H1 (cell line): ENCODE measurements at regions not wholly inside any gene's neighbourhood (a gene's known extent, or its start where the extent isn't known, plus 50 kb on each side); places are given as distances from the start of the nearest gene placed in this dataset.

Experiments
- CTCF ChIA-PET: fragments of 300-600 bp; sonication (Branson Sonifier 250); formaldehyde crosslinking; loops from one replicate; lab custom pipeline; 2021; ENCODE audit not compliant: partially characterized antibody; lab: Charles Lee
- POLR2A ChIA-PET: fragments of 300-600 bp; sonication (Branson Sonifier 250); formaldehyde crosslinking; loops from one replicate; lab custom pipeline; 2021; ENCODE audit warnings: inconsistent platforms; ENCODE audit not compliant: partially characterized antibody; lab: Charles Lee
- DNase-seq, 2 experiments: peaks; one replicate each; pipeline versions ENCODE4 v3.0.0 to v3.0.0-alpha.2; 2010 to 2022; ENCODE audit warnings: low spot score in 2 of 2, low read depth in 1 of 2, mixed read lengths in 1 of 2
- FAIRE-seq: peaks from 2 replicates; lab custom pipeline; 2011; peaks lifted over from hg19 to GRCh38; lab: Jason Lieb, UNC
- H2AFZ ChIP-seq: 2 replicates; pipeline ENCODE4 v1.8.1; 2012; ENCODE audit warnings: low read length, inconsistent platforms
- H2AK5ac ChIP-seq: 2 replicates; pipeline ENCODE4 v1.6.1; 2013; ENCODE audit warnings: low read depth, low read length
- H2BK120ac ChIP-seq: replicated peaks from 2 replicates; pipeline ENCODE3; 2013; ENCODE audit warnings: low read depth, low read length, inconsistent platforms
- H2BK12ac ChIP-seq: 2 replicates; pipeline ENCODE4 v1.6.1; 2013; ENCODE audit warnings: low read depth, low read length
- H2BK15ac ChIP-seq: 2 replicates; pipeline ENCODE4 v1.6.1; 2013; ENCODE audit warnings: low read length
- H2BK20ac ChIP-seq: 2 replicates; pipeline ENCODE4 v1.6.1; 2013; ENCODE audit warnings: low read length
- H2BK5ac ChIP-seq: 2 replicates; pipeline ENCODE4 v1.6.1; 2013; ENCODE audit warnings: low read depth, low read length
- H3K14ac ChIP-seq: 2 replicates; pipeline ENCODE4 v1.6.1; 2013; ENCODE audit warnings: inconsistent platforms; ENCODE audit not compliant: insufficient read length
- H3K18ac ChIP-seq: 2 replicates; pipeline ENCODE4 v1.6.1; 2013; ENCODE audit warnings: low read length; ENCODE audit errors: extremely low read depth
- H3K23ac ChIP-seq: 2 replicates; pipeline ENCODE4 v1.6.1; 2013; ENCODE audit warnings: inconsistent platforms; ENCODE audit not compliant: insufficient read length
- H3K23me2 ChIP-seq: 2 replicates; pipeline ENCODE4 v1.6.1; 2013; ENCODE audit warnings: low read depth, low read length
- H3K27ac ChIP-seq: 2 replicates; pipeline ENCODE4 v1.6.1; 2011; ENCODE audit warnings: low read depth, low read length, inconsistent platforms
- H3K27me3 ChIP-seq, 4 experiments: replicated peaks in 1 of 4; 1 replicate in 1 of 4; 2 replicates in 3 of 4; pipeline versions ENCODE4 v1.6.1 to v1.8.1; 2011 to 2013; ENCODE audit warnings: low read length in 3 of 4, mild to moderate bottlenecking in 3 of 4, inconsistent platforms in 2 of 4, mixed read lengths in 2 of 4, moderate library complexity in 1 of 4; ENCODE audit not compliant: control insufficient read depth in 3 of 4, insufficient read depth in 3 of 4; ENCODE audit errors: extremely low read depth in 1 of 4
- H3K36me3 ChIP-seq, 4 experiments: 2 replicates each; pipeline versions ENCODE4 v1.6.1 to v1.8.1; 2011 to 2013; ENCODE audit warnings: mild to moderate bottlenecking in 4 of 4, low read length in 3 of 4, moderate library complexity in 2 of 4, control low read depth in 1 of 4, inconsistent platforms in 1 of 4; ENCODE audit not compliant: insufficient read depth in 4 of 4, control insufficient read depth in 2 of 4
- H3K4ac ChIP-seq: replicated peaks from 2 replicates; pipeline ENCODE3; 2013; ENCODE audit warnings: low read length, low read depth, mixed read lengths, inconsistent platforms; ENCODE audit not compliant: insufficient read length
- H3K4me1 ChIP-seq, 4 experiments: replicated peaks in 1 of 4; 1 replicate in 1 of 4; 2 replicates in 3 of 4; pipeline versions ENCODE4 v1.6.1 to v1.8.1; 2011 to 2013; ENCODE audit warnings: low read length in 3 of 4, inconsistent platforms in 2 of 4, mixed read lengths in 1 of 4; ENCODE audit not compliant: insufficient read depth in 4 of 4, control insufficient read depth in 3 of 4
- H3K4me2 ChIP-seq, 2 experiments: 2 replicates each; pipeline versions ENCODE4 v1.6.1 to v1.8.1; 2011 to 2013; ENCODE audit warnings: low read depth in 2 of 2, low read length in 2 of 2, control low read depth in 1 of 2, inconsistent platforms in 1 of 2, mild to moderate bottlenecking in 1 of 2; ENCODE audit not compliant: insufficient read depth in 1 of 2
- H3K4me3 ChIP-seq, 4 experiments: fragments of 200-600, 300-600 bp in 1 of 4; sonication (generic), shearing (Covaris generic), sonication (Bioruptor Twin) in 1 of 4; 2 replicates each; pipeline versions ENCODE4 v1.5.1 to v1.8.1; 2011 to 2016; ENCODE audit warnings: low read length in 4 of 4, low read depth in 3 of 4, control low read depth in 2 of 4, inconsistent platforms in 2 of 4, mild to moderate bottlenecking in 2 of 4, mixed read lengths in 1 of 4, moderate library complexity in 1 of 4; ENCODE audit not compliant: insufficient read depth in 2 of 4; ENCODE audit errors: extremely low read depth in 1 of 4
- H3K56ac ChIP-seq: replicated peaks from 2 replicates; pipeline ENCODE3; 2013; ENCODE audit warnings: low read depth, mild to moderate bottlenecking, mixed read lengths, low read length, inconsistent platforms; ENCODE audit not compliant: insufficient read length
- H3K79me1 ChIP-seq: 2 replicates; pipeline ENCODE4 v1.6.1; 2013; ENCODE audit warnings: low read depth, low read length, control low read depth
- H3K79me2 ChIP-seq, 2 experiments: 2 replicates each; pipeline versions ENCODE4 v1.6.1 to v1.8.1; 2012 to 2013; ENCODE audit warnings: low read length in 2 of 2, mild to moderate bottlenecking in 2 of 2, inconsistent platforms in 1 of 2; ENCODE audit not compliant: insufficient read depth in 2 of 2, control insufficient read depth in 1 of 2
- H3K9ac ChIP-seq, 4 experiments: replicated peaks in 1 of 4; 1 replicate in 1 of 4; 2 replicates in 3 of 4; pipeline versions ENCODE4 v1.6.1 to v1.8.1; 2011 to 2013; ENCODE audit warnings: low read depth in 3 of 4, low read length in 3 of 4, control low read depth in 2 of 4, mild to moderate bottlenecking in 2 of 4, moderate library complexity in 2 of 4, inconsistent platforms in 1 of 4; ENCODE audit errors: extremely low read depth in 1 of 4
- H3K9me3 ChIP-seq, 2 experiments: 2 replicates each; pipeline versions ENCODE4 v1.6.1 to v1.8.1; 2012 to 2013; ENCODE audit warnings: mild to moderate bottlenecking in 2 of 2, moderate library complexity in 2 of 2, control low read depth in 1 of 2, inconsistent platforms in 1 of 2, low read depth in 1 of 2, low read length in 1 of 2, mixed read lengths in 1 of 2; ENCODE audit not compliant: insufficient read depth in 2 of 2
- H4K20me1 ChIP-seq, 2 experiments: replicated peaks in 1 of 2; 2 replicates each; pipeline versions ENCODE3 to v1.8.1; 2011 to 2013; ENCODE audit warnings: inconsistent platforms in 2 of 2, low read length in 2 of 2, mild to moderate bottlenecking in 1 of 2; ENCODE audit not compliant: insufficient read depth in 2 of 2, control insufficient read depth in 1 of 2
- H4K5ac ChIP-seq: 2 replicates; pipeline ENCODE4 v1.6.1; 2013; ENCODE audit warnings: low read length, low read depth, mixed read lengths, inconsistent platforms; ENCODE audit not compliant: insufficient read length
- H4K8ac ChIP-seq: 2 replicates; pipeline ENCODE4 v1.8.0; 2013; ENCODE audit warnings: mild to moderate bottlenecking, moderate library complexity, low read length, inconsistent platforms; ENCODE audit not compliant: insufficient read depth; ENCODE audit errors: extremely low read depth
- H4K91ac ChIP-seq: replicated peaks from 2 replicates; pipeline ENCODE3; 2013; ENCODE audit warnings: low read length, mixed read lengths, inconsistent platforms; ENCODE audit not compliant: insufficient read length
- CEBPB ChIP-seq: IDR thresholded peaks from 2 replicates; pipeline ENCODE4 v1.6.1; 2012; ENCODE audit warnings: low read depth, low read length
- GTF2F1 ChIP-seq: IDR thresholded peaks from 2 replicates; pipeline ENCODE4 v1.6.1; 2012; ENCODE audit warnings: low read depth, low read length, improper control_type of control experiment, borderline replicate concordance
- JUN ChIP-seq: IDR thresholded peaks from 2 replicates; pipeline ENCODE4 v1.6.1; 2011; ENCODE audit warnings: low read depth, mild to moderate bottlenecking, improper control_type of control experiment, low read length
- SIX5 ChIP-seq: IDR thresholded peaks from 2 replicates; pipeline ENCODE4 v1.6.1; 2011; ENCODE audit warnings: mild to moderate bottlenecking, low read depth, low read length
- TBP ChIP-seq: IDR thresholded peaks from 2 replicates; pipeline ENCODE4 v1.6.1; 2011; ENCODE audit warnings: low read depth, low read length, improper control_type of control experiment
- WGBS, 2 experiments: shearing (Covaris generic) in 1 of 2; methylation state at CpG; one replicate each; pipeline versions ENCODE4 v1.1.6 to v1.1.7; 2013 to 2015; ENCODE audit warnings: low lambda C conversion rate in 2 of 2, mixed read lengths in 2 of 2, inconsistent platforms in 1 of 2, low coverage in 1 of 2, missing lambda C conversion rate in 1 of 2; ENCODE audit not compliant: insufficient replicate concordance in 2 of 2, insufficient coverage in 1 of 2, insufficient read length in 1 of 2; ENCODE audit errors: extremely low coverage in 1 of 2, missing lambda C conversion rate in 1 of 2; 5-methylcytosine and 5-hydroxymethylcytosine counted together

- Histone ChIP-seq H3K14ac (no peak overlapping the region), H2BK15ac (no peak overlapping the region), H3K9me3 (no peaks in the 10 kb centered on the region), H3K79me1 (no peaks in the 10 kb centered on the region), H2AFZ (no peak overlapping the region), H2BK12ac (no peak overlapping the region), H2BK120ac (no peak overlapping the region), H3K4ac (no peak overlapping the region), H3K4me2 (no peak overlapping the region), H3K4me1 (no peaks in the 10 kb centered on the region), H2BK20ac (no peak overlapping the region), H3K9ac (no peak overlapping the region), H3K36me3 (no peaks in the 10 kb centered on the region), H4K5ac (no peak overlapping the region), H2BK5ac (no peak overlapping the region), H2AK5ac (no peak overlapping the region), H3K18ac (no peak overlapping the region), H3K23me2 (no peaks in the 10 kb centered on the region), H3K79me2 (no peaks in the 10 kb centered on the region), H3K56ac (no peak overlapping the region), H4K20me1 (no peaks in the 10 kb centered on the region), H3K4me3 (no peak overlapping the region), H3K27me3 (no peaks in the 10 kb centered on the region), H3K27ac (no peak overlapping the region), H4K8ac (no peak overlapping the region), H4K91ac (no peak overlapping the region), H3K23ac (no peak overlapping the region)
- DNase-seq (no peak), FAIRE-seq (no peak)
- 92% methylated on average over 4 of the region's 4 CpGs; no CpG with 5 or more reads in 1 of the 2 experiments for WGBS, 2 experiments
- TF ChIP-seq GTF2F1 (no peak), CEBPB (no peak), SIX5 (no peak), JUN (no peak), TBP (no peak)
- ChIA-PET POLR2A (no interaction called here), CTCF (interaction anchor here (0.9 to 1.5 kb wide), 2 partner anchors 14 to 36 kb away, joined by 3 read pairs; no protein-coding TSS in a partner anchor)
These were observed 226.5 kb upstream of the GLRA1 start for GRCh38 chr5:152151113-152151512.
